ENCODE measurements at regions not wholly inside any gene's neighbourhood (a gene's known extent, or its start where the extent isn't known, plus 50 kb on each side); places are given as distances from the start of the nearest gene placed in this dataset.
"Not testable (repeated sequence)": the region's sequence is repeated elsewhere in the genome, so short reads cannot be mapped to it uniquely, and the experiment has no call there.

GRCh38 chr16:33734650-33735049, 275.2 kb downstream of the TP53TG3F start:
- TF ChIP-seq CTCF, POLR2A (IDR thresholded peaks at IDR 0.05): not testable (repeated sequence)

All from testis (tissue), 2 donors.